OCI-LY3 (cell line): ENCODE measurements at regions not wholly inside any gene's neighbourhood (a gene's known extent, or its start where the extent isn't known, plus 50 kb on each side); places are given as distances from the start of the nearest gene placed in this dataset.

Experiments used
- H2AFZ ChIP-seq: fragments of 200-600, 300-600 bp; shearing (Covaris generic); 2 replicates; pipeline ENCODE4 v1.6.0; 2014; ENCODE audit warnings: antibody characterized with exemption, low read depth, low read length
- H3K27ac ChIP-seq: fragments of 200-600, 300-600 bp; sonication (generic); 2 replicates; pipeline ENCODE4 v1.5.1; 2014; ENCODE audit warnings: mild to moderate bottlenecking, low read length, moderate library complexity, mixed read lengths
- H3K27me3 ChIP-seq: fragments of 200-600, 300-600 bp; sonication (generic); 2 replicates; pipeline ENCODE4 v1.6.1; 2014; ENCODE audit warnings: low read depth, low read length, mixed read lengths
- H3K36me3 ChIP-seq: fragments of 200-600, 300-600 bp; sonication (generic); replicated peaks from 2 replicates; pipeline ENCODE3; 2014; ENCODE audit warnings: low read depth, low read length, mixed read lengths
- H3K4me1 ChIP-seq: fragments of 300-600, 200-600 bp; sonication (generic); 2 replicates; pipeline ENCODE4 v1.6.1; 2014; ENCODE audit warnings: low read length, mixed read lengths
- H3K4me2 ChIP-seq: fragments of 200-600, 300-600 bp; sonication (generic); 2 replicates; pipeline ENCODE4 v1.6.1; 2014; ENCODE audit warnings: low read length, mixed read lengths
- H3K4me3 ChIP-seq: fragments of 300-600, 200-600 bp; sonication (generic); 2 replicates; pipeline ENCODE4 v1.5.1; 2014; ENCODE audit warnings: antibody characterized with exemption, mild to moderate bottlenecking, low read length, moderate library complexity
- H3K79me2 ChIP-seq: fragments of 300-600, 200-600 bp; shearing (Covaris generic); 2 replicates; pipeline ENCODE4 v1.6.1; 2014; ENCODE audit warnings: mild to moderate bottlenecking, low read length, mixed read lengths
- H3K9ac ChIP-seq: fragments of 300-600, 200-600 bp; shearing (Covaris generic); 2 replicates; pipeline ENCODE4 v1.6.0; 2014; ENCODE audit warnings: mild to moderate bottlenecking, low read length, moderate library complexity
- H3K9me3 ChIP-seq: fragments of 200-600, 300-600 bp; shearing (Covaris generic); 2 replicates; pipeline ENCODE4 v1.6.1; 2014; ENCODE audit warnings: low read length, mixed read lengths; ENCODE audit not compliant: insufficient read depth
- H4K20me1 ChIP-seq: fragments of 200-600, 300-600 bp; sonication (generic); 2 replicates; pipeline ENCODE4 v1.6.1; 2016; ENCODE audit warnings: low read length, mixed read lengths; ENCODE audit not compliant: insufficient read depth
- EZH2phosphoT487 ChIP-seq: fragments of 200-600 bp; shearing (Covaris generic); IDR thresholded peaks from 2 replicates; pipeline ENCODE4 v1.6.1; 2018; ENCODE audit warnings: antibody characterized with exemption, mixed run types, low read depth
- TF ChIP-seq, protein P1 (sequence below): fragments of 200-600, 300-600 bp; sonication (generic); IDR thresholded peaks from 2 replicates; pipeline ENCODE4 v1.5.1; 2014; ENCODE audit warnings: antibody characterized with exemption, low read length, low read depth

DNA sequence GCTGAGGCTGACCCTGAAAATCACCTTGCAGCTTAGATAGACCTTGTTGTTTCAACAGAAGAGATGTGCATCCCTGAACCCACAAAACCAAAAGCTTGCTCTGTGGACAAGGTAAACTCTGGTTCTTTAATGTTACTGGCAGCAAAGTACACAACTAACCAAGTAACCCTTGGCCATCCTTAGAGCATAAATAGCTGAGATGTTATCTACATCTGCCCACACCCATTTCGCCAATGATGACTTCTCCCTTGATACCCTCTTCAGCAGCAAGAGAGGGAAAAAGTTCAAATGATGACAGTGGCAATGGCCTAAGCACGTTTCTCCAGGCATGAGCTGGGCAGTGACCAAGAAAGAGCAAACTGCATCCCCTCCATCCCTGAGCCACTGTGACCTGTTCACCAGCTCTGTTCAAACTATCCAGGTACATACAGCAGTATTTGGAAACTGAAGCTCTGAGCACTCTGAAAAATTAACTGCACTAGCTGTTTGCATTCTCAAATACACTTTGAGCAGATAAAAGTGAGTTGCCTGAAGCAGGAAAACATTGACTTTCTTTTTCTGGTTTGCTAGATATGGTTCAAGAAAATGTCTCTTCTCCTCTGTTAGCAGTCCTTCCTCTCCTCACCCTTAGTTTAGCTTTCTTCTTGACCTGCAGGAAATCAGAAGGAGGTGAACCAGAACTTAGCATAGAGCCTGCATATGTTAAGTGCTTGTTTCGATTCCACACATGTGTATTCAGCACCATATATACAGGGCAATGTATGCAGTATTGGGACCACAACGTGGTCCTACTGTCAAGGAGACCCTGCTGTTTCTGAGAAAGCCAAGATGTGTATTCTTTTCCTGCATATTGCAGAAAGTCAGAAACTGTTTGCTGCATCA lies 231.7 kb downstream of the FOXO1 start:
- H3K4me2 ChIP-seq = peak overlapping the region; percentile 26
- H3K9me3 ChIP-seq = peaks cover 7% of the 10 kb centered on the region; the same call in 1 of the 2 replicates
- no peaks in the 10 kb centered on the region for H3K27me3 ChIP-seq
- H2AFZ ChIP-seq = no peak overlapping the region
- no peak overlapping the region for H3K9ac ChIP-seq
- H3K27ac ChIP-seq = no peak overlapping the region
- H3K4me3 ChIP-seq = no peak overlapping the region
- TF ChIP-seq, protein P1, sequence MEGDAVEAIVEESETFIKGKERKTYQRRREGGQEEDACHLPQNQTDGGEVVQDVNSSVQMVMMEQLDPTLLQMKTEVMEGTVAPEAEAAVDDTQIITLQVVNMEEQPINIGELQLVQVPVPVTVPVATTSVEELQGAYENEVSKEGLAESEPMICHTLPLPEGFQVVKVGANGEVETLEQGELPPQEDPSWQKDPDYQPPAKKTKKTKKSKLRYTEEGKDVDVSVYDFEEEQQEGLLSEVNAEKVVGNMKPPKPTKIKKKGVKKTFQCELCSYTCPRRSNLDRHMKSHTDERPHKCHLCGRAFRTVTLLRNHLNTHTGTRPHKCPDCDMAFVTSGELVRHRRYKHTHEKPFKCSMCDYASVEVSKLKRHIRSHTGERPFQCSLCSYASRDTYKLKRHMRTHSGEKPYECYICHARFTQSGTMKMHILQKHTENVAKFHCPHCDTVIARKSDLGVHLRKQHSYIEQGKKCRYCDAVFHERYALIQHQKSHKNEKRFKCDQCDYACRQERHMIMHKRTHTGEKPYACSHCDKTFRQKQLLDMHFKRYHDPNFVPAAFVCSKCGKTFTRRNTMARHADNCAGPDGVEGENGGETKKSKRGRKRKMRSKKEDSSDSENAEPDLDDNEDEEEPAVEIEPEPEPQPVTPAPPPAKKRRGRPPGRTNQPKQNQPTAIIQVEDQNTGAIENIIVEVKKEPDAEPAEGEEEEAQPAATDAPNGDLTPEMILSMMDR = no peak
- TF ChIP-seq EZH2phosphoT487 = no peak
- H3K36me3 ChIP-seq = no peaks in the 10 kb centered on the region
- H3K4me1 ChIP-seq = peaks cover 47% of the 10 kb centered on the region
- H3K79me2 ChIP-seq = no peaks in the 10 kb centered on the region
- no peaks in the 10 kb centered on the region for H4K20me1 ChIP-seq

DNA sequence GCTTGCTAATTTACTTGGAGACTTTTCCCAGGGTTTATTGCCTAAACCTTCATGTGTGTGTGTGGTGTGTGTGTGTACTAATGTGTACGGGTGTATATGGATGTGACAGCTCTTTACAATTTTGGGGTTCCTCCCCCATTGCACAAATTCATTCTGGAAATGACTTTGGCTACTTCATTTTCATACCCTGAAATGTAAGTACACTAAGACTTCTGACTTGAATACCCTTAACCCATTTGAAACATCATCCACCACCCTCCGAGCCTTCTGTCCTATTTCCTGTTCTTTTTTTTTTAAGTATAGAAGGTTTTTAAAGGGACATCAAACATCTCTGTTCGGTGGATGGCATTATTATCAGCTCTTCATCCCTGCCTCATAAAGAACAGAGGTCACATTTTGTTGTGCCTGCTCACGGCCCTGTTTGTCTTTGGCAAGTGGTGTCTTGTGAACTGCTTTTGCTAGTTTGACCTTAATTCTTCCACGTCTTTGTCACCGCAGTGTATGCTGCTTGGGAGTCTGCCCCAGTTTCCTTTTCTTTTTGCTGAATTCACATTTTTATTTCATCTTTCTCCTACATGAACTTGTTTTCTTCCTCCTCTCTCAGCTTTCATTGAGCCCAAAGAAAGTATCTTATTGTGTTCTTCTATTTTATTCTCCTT lies 228.3 kb downstream of the FOXO1 start:
- Histone ChIP-seq H3K9ac (no peak overlapping the region), H3K36me3 (no peaks in the 10 kb centered on the region), H3K27me3 (peaks cover 5% of the 10 kb centered on the region; the same call in 1 of the 2 replicates), H3K9me3 (no peaks in the 10 kb centered on the region), H3K79me2 (no peaks in the 10 kb centered on the region), H2AFZ (no peak overlapping the region), H3K27ac (no peak overlapping the region), H3K4me1 (peaks cover 30% of the 10 kb centered on the region), H3K4me2 (peak overlapping the region; percentile 44), H3K4me3 (no peak overlapping the region), H4K20me1 (no peaks in the 10 kb centered on the region)
- TF ChIP-seq, protein P1 = no peak
- TF ChIP-seq EZH2phosphoT487 = no peak

DNA sequence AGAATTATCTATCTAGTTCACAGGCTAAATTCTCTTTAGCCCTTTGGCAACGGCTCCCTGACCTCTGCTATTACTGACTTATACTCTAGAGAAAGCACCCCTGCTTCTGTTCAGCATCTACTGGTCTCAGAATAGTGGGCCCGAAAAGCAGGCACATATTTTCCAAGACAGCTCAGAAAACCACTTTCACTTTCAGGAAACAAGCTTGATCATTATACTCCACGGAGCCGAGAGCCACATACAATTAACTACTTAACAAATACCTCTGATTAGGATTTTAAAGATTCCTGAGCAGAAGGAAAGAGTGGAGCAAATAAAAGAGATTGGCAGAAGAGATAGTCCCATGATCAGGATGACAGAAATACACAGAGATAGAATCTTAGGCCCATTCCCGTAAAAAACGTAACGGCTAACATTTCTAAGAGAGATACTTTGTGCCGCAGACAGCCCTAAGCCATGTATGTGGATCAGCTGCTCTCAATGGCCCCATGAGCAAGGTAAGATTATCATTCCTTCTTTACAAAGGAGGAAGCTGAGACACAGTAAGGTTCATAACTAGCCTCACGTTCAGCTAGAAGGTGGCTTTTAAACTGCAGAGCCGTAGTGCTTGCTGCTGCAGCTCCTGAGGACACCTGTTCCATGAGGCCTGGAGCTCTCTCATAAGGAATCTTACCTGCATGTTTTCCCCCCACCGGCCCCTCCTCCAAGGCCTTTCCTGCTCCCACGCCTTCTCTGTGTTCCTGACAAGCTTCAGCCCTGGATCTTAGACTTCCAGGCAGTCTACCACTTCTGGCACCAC lies 227.2 kb downstream of the FOXO1 start:
- Histone ChIP-seq H2AFZ (no peak overlapping the region), H3K79me2 (no peaks in the 10 kb centered on the region), H3K4me2 (peak overlapping the region; percentile 44), H3K36me3 (no peaks in the 10 kb centered on the region), H3K9ac (no peak overlapping the region), H3K4me1 (peaks cover 35% of the 10 kb centered on the region), H3K9me3 (no peaks in the 10 kb centered on the region), H3K27ac (no peak overlapping the region), H3K4me3 (peak overlapping the region; percentile 23; the same call in 1 of the 2 replicates), H4K20me1 (no peaks in the 10 kb centered on the region), H3K27me3 (peaks cover 10% of the 10 kb centered on the region)
- TF ChIP-seq EZH2phosphoT487 = no peak
- TF ChIP-seq, protein P1 = no peak
